ENCODE measurements at regions not wholly inside any gene's neighbourhood (a gene's known extent, or its start where the extent isn't known, plus 50 kb on each side); places are given as distances from the start of the nearest gene placed in this dataset.
"Not testable (repeated sequence)": the region's sequence is repeated elsewhere in the genome, so short reads cannot be mapped to it uniquely, and the experiment has no call there.

DNA sequence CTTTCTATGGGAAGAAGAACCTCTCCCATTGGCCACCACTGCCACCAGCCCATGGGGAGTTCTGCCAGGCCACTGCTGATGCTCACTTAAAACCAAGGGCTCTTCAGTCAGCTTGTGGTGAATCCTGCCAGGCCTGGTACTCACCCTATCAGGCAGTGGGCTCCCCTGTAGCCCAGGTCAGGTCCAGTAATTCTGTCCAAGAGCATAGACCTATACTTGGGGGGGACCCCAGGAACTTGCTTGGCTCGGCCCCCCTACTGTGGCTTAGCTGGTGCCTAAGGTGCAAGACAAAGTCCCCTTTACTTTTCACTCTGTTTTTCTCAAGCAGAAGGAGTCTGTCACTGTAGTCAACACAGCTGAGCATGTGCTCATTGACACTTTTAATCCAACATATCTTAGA, 1012.2 kb downstream of the PCDH19 start:
- DNase-seq: no peak

DNA sequence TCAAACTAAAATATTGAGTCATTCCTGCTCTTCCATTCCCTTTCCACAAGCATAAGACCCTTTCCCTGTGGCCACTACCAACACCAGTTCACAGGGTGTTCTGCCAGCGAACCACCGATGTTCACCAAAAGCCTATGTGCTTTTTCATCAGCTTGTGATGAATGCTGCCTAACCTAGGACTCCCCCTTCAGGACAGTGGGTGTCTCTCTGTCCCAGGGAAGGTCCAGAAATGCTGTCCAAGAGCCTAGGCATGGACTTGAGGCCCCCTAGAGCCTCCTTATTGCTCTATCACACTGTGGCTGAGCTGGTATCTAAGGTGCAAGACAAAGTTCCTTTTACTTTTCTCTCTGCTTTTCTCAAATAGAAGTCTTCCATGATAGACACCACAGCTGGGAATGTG, 1015.6 kb downstream of the PCDH19 start:
- no peak for DNase-seq

DNA sequence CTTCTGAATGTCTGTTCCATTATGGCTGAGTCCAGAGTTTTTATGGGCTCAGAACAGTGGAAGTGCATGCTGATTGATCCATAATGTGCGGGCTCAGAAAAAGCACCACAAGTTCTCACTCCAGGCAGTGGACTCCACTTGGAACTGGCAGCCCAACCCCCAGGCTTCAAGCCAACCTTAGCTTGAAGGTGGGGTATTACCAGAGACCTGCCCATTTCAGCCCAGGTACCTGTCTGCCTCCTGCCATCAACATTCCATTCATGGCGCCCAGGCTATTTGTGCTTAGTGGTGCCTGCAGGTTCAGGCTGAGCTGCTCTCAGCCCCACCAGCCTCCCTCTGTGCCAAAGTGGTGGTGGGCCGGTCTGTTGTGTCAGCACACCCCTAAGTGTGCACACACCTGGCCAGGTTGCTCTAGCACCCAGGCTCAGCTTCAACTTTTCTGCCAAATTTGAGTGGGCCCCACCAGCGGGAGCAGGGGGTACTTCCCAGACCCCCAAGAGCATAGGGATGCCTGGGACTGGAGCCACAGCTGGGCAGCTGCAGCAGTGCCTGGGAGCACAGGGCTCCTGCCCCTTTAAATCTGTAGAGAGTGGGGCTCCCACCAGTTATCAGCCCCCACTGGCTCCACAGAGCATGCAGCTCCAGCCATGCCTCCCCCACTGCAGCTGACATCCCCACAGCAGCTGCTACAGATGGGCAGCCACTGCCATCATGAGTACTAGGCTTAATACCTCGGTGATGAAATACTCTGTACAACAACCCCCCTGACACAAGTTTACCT, 1025.3 kb downstream of the PCDH19 start:
- no peak for DNase-seq

DNA sequence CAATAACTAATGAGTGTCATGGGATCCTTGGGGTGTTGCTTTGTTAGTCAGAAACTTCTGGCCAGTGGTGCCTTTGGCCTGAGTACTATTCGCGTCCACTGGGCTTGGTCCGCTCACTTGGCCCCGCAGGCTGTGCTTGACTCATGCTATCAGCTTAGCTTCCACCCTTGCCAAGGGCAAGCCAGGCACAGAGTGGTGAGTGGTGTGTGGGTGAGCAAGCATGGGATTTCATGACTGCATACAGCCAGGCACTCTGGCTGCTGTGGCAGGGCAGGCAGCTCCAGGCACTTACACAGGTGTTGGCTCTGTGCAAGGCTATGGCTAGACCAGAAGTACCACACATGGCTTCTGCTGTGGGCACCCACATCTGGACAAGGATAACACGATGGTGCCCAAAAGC, 1026.3 kb downstream of the PCDH19 start:
- no peak for DNase-seq

DNA sequence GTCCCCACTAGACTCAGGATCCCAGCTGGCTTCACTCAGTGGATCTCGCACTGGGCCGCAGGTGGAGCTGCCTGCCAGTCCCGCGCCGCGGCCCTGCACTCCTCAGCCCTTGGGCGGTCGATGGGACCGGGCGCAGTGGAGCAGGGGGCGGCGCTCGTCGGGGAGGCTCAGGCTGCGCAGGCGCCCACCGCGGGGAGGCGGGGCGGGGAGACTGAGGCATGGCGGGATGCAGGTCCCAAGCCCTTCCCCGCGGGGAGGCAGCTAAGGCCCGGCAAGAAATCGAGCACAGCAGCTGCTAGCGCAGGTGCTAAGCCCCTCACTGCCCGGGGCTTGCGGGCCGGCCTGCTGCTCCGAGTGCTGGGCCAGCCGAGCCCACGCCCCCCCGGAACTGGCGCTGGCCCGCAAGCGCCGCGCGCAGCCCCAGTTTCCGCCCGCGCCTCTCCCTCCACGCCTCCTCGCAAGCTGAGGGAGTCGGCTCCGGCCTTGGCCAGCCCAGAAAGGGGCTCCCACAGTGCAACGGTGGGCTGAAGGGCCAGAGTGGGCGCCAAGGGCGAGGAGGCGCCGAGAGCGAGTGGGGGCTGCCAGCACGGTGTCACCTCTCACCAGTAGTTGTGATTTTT, 1038.0 kb downstream of the PCDH19 start:
- no peak for DNase-seq

DNA sequence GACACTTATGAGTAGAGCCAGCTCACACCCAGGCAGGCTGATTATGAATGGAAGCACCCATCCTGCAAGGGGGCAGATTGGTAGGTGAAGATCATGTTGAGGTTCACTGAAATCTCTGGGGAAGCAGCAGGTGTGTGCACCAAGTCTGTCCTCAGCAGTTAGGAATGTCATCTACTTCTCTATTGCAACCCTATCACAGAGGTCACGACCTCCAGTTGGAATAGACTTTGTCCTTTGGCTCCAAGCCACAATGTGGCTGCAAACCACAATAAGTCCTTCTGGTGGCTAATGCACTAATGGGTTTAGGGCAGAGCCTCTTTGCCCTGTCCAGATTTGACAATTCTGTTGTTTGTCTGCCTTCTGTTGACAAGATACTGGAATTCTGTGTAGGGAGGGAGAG, 1056.7 kb downstream of the PCDH19 start:
- DNase-seq: no peak

DNA sequence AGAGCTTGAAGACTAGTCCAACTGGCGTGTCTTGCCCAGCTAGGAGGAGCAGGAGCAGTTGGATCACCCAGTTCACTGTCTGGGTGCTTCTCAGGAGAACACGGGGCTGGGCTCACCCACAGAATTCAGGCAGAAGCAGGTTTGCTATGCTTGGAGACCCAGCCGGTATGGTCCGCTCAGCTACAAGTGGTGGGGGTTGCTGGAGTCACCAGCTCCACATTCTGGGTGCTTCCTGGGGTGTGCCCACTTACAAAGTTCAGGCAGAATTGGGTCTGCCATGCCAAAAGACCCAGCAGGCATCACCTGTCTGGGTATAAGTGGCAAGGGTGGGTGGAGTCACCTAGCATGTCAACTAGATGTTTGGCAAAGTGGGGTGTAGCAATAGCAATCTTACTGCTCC, 1061.8 kb downstream of the PCDH19 start:
- DNase-seq: no peak

DNA sequence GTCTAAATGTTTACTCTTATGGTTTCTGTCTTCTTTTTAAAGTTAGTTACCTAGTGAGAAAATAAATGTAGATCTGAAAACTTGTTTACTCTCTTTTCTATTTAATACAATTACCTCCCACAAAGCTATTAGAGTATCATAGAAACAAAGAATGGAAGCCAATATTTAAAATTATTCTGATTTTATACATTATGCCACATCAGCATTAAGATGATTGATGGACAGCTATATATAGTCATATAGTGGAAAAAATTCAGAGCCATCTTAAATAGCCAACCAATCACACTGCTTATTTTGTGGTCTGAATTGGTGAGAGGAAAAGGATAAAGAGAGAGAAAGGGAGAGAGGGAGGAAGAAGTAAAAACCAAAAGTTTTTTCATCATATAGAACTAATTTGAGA, 1101.8 kb downstream of the PCDH19 start:
- no peak for DNase-seq

DNA sequence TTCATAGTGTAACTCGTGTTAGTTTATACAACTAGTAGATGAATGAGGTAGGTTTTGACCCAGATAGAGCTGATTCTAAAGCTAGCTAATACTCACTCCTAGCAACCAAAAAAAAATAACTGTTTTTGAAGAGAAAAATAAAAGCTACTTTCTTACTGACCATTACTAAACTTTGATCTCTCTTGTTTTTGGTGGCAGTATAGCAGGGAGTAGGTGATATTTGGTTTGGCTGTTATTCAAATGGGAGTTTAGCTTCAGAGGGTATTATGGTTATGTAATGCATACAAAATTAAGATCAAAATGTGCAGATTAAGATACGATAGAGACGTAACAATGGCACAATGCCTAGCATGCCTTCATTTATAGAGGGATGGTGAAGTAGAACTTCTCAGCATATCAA, 1104.5 kb downstream of the PCDH19 start:
- no peak for DNase-seq

DNA sequence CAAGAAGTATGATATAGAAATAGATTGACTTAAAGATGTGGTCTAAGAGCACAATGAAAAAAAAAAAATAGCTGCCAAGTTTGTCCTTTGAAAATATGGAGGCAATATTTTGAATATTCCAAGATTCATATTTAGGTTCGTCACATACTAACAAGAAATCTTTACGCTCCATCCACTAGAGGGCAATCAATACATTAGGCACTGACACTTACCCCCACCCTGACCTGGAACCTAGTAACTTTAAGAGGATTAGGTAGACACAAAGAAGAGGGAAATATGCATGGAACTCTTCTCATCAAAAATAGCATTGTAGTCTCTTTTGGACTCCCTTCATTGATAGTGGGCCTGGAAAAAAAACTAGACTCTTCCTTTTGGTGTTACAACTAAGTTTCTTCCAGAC, 1108.1 kb downstream of the PCDH19 start:
- peak; percentile 1 for DNase-seq

DNA sequence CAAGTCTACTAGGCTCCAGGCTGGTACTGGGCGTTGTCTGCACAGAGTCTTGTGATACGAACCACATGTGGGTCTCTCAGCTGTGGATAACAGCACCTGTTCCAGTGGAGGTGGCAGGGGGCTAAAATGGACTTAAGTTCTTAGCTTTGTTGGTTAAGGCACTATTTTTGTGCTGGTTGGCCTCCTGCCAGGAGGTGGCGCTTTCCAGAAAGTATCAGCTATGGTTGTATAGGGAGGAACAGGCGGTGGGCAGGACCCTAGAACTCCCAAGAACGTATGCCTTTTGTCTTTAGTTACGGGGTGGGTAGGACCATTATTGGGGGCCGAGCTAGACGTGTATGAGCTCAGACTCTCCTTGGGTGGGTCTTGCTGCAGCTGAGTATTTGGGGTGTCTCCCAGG, 1138.4 kb downstream of the PCDH19 start:
- no peak for DNase-seq

DNA sequence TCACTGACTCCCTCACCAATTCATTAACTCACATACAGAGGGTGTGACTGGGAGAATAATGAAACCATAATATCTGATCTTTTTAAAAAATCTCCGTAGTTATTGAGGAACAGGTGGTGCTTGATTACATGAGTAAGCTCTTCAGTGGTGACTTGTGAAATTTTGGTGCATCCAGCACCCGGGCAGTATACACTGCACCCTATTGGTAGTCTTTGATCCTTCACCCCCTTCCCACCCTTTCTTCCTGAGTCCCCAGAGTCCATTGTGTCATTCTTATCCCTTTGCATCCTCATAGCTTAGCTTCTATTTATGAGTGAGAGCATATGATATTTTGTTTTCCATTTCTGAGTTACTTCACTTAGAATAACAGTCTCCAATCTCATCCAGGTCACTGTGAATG, 1143.8 kb downstream of the PCDH19 start:
- no peak for DNase-seq

DNA sequence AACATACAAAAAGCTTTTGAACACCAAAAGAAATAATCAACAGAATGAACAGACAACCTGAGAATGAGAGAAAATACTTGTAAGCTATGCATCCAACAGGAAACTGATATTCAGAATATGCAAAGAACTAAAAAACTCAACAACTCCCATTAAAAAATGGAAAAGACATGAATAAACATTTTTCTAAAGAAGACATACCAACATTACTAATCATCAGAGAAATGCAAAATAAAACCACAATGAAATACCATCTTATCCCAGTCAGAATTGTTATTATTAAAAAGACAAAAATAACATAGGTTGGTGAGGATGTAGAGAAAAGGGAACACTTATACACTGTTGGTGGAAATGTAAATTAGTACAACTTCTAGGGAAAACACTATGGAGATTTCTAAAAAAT, 1161.9 kb downstream of the PCDH19 start:
- DNase-seq: peak; percentile 54

DNA sequence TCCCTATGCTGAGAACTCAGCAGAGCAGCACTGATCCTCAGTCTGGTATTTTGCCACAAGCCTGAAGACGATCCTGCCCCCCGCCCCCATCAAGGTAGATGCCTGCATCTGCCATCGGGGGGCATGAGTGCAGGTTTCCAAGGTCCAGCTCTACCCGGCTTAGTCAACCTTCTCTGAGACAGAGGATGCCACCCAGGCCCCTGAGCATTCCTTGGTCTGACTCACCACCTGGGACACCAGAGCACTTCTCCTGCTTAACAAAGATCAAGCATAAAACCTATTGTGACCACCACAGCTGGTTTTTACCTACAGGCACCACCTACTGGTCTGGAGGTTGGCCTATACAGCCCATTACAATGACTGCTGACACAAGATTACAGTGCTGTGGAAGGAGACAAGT, 1168.1 kb downstream of the PCDH19 start:
- no peak for DNase-seq

DNA sequence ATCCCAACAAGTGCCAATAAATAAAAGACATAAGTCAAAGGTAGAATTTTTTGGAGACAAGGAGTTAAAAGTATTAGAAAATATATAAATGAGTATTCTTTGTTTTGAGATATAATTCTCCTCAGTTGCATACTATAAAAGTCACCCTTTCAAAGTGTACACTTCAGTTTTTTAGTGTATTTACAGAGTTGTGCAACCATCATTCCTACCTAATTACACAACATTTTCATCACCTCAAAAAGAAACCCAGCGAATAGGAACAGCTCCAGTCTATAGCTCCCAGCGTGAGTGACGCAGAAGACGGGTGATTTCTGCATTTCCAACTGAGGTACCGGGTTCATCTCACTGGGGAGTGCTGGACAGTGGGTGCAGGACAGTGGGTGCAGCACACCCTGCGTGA, 1175.7 kb downstream of the PCDH19 start:
- not testable (repeated sequence) for DNase-seq

DNA sequence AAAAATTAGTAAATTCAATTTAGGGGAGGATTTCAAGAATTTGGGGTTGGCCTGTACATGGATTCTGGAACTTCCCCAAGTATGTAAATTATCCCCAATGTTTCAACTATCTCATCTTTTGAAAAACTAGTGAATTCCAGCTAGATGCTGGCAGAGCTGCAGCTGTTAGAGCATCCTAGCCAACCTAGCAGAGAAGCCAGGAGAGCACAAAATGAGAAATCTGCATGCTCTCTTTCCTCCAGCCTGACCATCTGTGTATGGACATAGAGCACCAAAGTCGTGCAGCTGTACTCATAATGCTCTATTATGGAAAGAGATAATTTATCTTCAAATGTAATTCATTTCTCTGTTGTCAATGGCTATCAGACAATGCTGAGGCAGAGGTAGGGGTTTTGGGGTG, 1217.7 kb downstream of the PCDH19 start:
- DNase-seq: no peak

DNA sequence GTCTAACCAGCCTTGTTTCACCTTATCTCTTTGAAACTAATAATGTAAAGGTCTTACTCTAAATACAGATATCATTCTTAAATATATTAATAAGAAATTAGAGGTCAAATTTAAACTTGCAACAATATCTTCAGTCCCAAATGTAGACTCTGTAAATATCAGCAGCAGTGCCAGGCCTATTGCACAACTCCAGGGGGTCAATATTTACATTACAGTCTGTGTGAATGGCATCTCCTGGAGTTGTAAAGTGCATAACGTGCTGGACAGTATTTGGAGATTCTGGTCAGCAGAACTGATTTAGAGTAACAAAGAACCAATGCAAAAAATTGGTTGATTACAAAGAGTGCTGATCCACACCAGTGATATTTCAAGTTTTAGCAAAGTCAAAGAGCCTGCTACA, 1225.9 kb downstream of the PCDH19 start:
- no peak for DNase-seq

DNA sequence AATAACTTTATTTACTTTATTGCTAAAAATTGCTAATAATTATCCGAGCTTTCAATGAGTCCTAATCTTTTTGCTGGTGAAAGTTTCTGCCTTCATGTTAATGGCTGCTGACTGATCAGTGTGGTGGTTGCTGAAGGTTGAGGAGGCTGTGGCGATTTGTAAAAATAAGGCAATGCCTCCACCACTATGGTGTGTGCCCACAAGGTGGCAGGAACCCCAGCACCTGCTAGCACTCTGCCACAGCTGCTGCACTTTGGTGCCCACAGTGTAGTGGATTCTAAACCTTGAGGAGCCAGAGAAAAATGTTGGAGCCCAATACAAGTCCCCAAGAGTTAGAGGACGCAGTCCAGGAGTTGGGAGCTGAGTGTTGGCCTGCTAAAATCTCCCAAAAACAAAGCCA, 1237.1 kb downstream of the PCDH19 start:
- no peak for DNase-seq

DNA sequence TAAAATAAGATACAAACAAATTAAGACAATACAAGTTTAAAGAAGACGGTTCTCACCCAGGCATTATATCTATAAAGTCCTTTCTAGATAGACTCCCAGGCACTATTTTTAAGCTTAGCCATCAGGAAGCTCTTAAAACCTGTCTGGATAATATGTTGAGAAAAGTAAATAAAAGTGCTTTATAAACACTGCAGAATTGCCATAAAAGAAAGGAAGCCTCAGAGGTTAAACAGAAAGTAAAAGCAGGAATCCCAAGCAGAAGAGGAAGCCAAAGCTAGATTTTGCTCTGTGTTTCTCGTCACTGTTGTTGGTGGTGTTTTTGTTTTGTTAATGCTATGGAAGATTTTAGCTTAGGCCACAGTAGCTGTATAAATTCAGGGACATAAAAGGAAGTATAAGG, 1267.3 kb downstream of the PCDH19 start:
- DNase-seq: no peak

DNA sequence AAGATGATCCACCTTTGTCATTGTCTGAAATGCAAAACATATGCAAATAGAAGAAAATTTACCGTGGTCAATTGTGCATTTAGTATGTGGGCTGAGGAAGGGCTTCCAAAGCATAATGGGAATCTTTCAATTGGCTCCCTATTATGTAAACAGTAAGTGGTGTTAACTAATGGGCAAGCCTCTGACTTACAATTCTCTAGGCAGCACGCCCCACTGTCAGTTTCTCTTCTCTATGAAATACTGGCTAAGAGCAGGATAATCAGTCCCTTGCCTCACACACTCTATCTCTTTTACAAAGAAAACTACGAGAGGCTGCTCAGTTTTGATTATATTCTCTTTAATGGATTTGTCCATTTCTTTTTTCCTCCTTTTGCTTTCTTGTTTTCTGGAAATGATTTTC, 1272.6 kb downstream of the PCDH19 start:
- no peak for DNase-seq

DNA sequence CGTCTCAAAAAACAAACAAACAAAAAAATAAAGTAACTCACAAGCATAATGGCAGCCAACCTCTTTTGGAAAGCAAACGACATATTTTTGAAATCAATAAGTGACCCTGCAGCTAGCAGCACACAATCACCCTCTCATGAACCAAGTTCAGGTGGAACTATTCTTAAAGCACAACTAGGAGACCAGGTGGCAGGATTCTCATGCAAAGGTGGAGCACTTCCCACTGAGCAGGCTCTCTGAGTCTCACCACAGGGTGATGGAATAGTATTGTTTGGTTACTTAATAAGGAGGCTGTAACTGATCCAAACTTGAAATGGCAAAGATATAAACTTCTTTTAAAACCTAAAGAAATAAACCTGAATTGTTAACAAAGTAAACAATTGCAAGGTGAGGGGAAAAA, 1293.1 kb downstream of the PCDH19 start:
- DNase-seq: no peak

DNA sequence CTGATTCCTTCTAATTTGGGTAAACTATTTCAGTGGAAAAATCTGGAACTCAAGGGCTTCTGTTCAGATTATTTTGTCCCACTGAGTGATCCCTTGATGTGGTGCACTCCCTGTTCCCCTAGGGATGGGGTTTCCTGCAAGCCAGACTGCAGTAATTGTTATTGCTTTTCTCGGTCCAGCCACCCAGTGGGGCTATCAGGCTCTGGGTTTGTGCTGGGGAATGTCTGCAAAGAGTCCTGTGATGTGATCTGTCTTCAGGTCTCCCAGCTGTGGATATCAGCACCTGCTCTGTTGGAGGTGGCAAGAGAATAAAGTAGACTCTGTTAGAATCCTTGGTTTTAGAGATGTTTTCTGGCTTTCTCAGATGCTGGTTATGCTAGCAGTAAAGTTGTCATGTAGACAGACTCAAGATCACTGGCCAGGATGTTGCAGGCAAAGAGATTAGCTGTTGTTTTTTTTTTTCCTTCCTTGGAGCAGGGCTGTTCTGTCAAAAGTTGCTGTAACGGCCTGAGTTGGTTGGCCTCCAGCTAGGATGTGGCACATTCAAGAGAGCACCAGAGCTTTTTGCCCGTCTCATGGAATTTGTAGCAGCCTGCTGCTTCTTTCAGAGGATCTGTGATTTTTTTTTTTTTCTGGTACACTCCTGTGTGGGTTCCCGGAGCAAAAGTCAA, 1314.0 kb downstream of the PCDH19 start:
- no peak for DNase-seq

DNA sequence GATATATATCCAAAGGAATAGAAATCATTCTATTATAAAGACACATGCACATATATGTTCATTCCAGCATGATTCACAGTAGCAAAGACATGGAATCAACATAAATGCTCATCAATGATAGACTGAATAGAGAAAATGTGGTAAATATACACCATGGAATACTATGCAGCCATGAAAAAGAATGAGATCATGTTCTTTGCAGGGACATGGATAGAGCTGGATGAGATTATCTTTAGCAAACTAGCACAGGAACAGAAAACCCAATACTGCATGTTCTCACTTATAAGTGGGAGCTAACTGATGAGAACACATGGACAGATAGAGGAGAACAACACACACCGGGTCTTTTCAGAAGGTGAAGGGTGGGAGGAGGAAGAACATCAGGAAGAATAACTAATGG, 1318.6 kb downstream of the PCDH19 start:
- DNase-seq: no peak

DNA sequence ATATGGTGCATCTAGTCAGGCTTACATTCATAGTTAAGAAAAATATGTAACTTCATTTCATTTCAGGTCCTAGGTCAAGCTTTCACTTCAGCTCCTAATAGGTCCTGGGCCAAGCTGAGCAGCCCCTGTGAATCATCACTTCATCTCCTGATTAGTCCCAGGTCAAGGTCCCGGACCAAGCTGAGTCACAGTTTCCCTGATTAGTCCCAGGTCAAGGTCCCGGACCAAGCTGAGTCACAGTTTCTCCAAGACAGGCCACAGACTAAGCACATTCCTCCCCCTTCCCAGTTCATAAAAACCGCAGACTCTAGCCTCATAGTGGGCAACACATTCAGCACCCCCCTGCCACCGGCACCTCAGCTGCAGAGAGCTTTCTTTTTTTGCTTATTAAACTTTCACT, 1331.8 kb downstream of the PCDH19 start:
- DNase-seq: no peak
